Testis (tissue), 2 donors: ENCODE measurements at regions not wholly inside any gene's neighbourhood (a gene's known extent, or its start where the extent isn't known, plus 50 kb on each side); places are given as distances from the start of the nearest gene placed in this dataset.

Experiments
- DNase-seq: peaks from one replicate; pipeline ENCODE4 v3.0.0-alpha.2; 2019
- H3K27ac ChIP-seq, 2 donors: fragments of 200-600 bp; sonication (generic); one replicate each; pipeline ENCODE4 v1.5.1; 2019
- H3K27me3 ChIP-seq: fragments of 200-600 bp; sonication (generic); one replicate; pipeline ENCODE4 v1.5.1; 2019
- H3K36me3 ChIP-seq: fragments of 200-600 bp; sonication (generic); one replicate; pipeline ENCODE4 v1.5.1; 2017; ENCODE audit warnings: low read depth; ENCODE audit errors: missing control alignments
- H3K4me1 ChIP-seq: fragments of 200-600 bp; sonication (generic); one replicate; pipeline ENCODE4 v1.5.1; 2019
- H3K4me3 ChIP-seq, 2 donors: fragments of 200-600 bp; sonication (generic); one replicate each; pipeline ENCODE4 v1.5.1; 2017 to 2019
- H3K9me3 ChIP-seq: fragments of 200-600 bp; sonication (generic); one replicate; pipeline ENCODE4 v1.5.1; 2017
- CTCF ChIP-seq, 3 experiments: fragments of 450-650 bp in 2 of 3; fragments of 200-600 bp in 1 of 3; sonication (generic) in 1 of 3; IDR thresholded peaks; one replicate each; pipeline ENCODE4 v1.5.1; 2016 to 2019; ENCODE audit warnings: antibody characterized with exemption in 3 of 3, mild to moderate bottlenecking in 2 of 3, moderate library complexity in 1 of 3
- POLR2A ChIP-seq: fragments of 450-650 bp; IDR thresholded peaks from one replicate; pipeline ENCODE4 v1.6.1; 2017; ENCODE audit warnings: antibody characterized with exemption, mild to moderate bottlenecking, moderate library complexity
- WGBS, 2 donors: methylation state at CpG; one replicate each; pipeline ENCODE4 v1.1.5; 2018; 5-methylcytosine and 5-hydroxymethylcytosine counted together
- intact Hi-C: fragments of 100-400 bp; cut with DNase I; formaldehyde crosslinking; loops from one replicate; pipeline ENCODE4 v1.15.1; 2023; ENCODE audit warnings: low total_unique reads

- Histone ChIP-seq H3K27me3 (no peaks in the 10 kb centered on the region), H3K27ac (no peak overlapping the region), H3K9me3 (no peaks in the 10 kb centered on the region), H3K36me3 (no peaks in the 10 kb centered on the region), H3K4me1 (peaks cover 15% of the 10 kb centered on the region), H3K4me3 (no peak overlapping the region)
- no peak for DNase-seq
- TF ChIP-seq CTCF (IDR thresholded peaks at IDR 0.05) (no peak), POLR2A (no peak)
- WGBS, 2 donors, result 82 to 91% methylated on average over 6 to 10 of the region's 10 CpGs
- intact Hi-C loops, result no loop called here
These were observed 66.8 kb upstream of the CHST15 start for GRCh38 chr10:124160176-124160575.

- Histone ChIP-seq H3K4me1 (peaks cover 15% of the 10 kb centered on the region), H3K9me3 (no peaks in the 10 kb centered on the region), H3K27me3 (no peaks in the 10 kb centered on the region), H3K4me3 (no peak overlapping the region), H3K36me3 (no peaks in the 10 kb centered on the region), H3K27ac (no peak overlapping the region)
- DNase-seq, result no peak
- intact Hi-C loops, result no loop called here
- TF ChIP-seq POLR2A (no peak), CTCF (IDR thresholded peaks at IDR 0.05) (no peak)
- WGBS, 2 donors, result 74 to 84% methylated on average over 5 of the region's 5 CpGs
These were observed 65.8 kb upstream of the CHST15 start for GRCh38 chr10:124159153-124159552.

GRCh38 chr10:124158592-124158991 is 65.2 kb upstream of the CHST15 start:
- Histone ChIP-seq H3K27me3 (no peaks in the 10 kb centered on the region), H3K9me3 (no peaks in the 10 kb centered on the region), H3K27ac (no peak overlapping the region), H3K4me1 (peaks cover 15% of the 10 kb centered on the region), H3K36me3 (no peaks in the 10 kb centered on the region), H3K4me3 (no peak overlapping the region)
- intact Hi-C loops, result no loop called here
- TF ChIP-seq POLR2A (no peak), CTCF (IDR thresholded peaks at IDR 0.05) (no peak)
- no peak for DNase-seq
- 79 to 94% methylated on average over 8 of the region's 8 CpGs for WGBS, 2 donors

- Histone ChIP-seq H3K9me3 (no peaks in the 10 kb centered on the region), H3K4me3 (no peak overlapping the region), H3K27ac (no peak overlapping the region), H3K36me3 (no peaks in the 10 kb centered on the region), H3K27me3 (no peaks in the 10 kb centered on the region), H3K4me1 (peaks cover 15% of the 10 kb centered on the region)
- DNase-seq, result no peak
- intact Hi-C loops, result no loop called here
- 33 to 43% methylated on average over 4 of the region's 4 CpGs for WGBS, 2 donors
- TF ChIP-seq CTCF (IDR thresholded peaks at IDR 0.05), result no peak
These were observed 63.9 kb upstream of the CHST15 start for GRCh38 chr10:124157271-124157681.

GRCh38 chr10:124156524-124157260 is 63.3 kb upstream of the CHST15 start:
- 50 to 62% methylated on average over 13 to 15 of the region's 17 CpGs for WGBS, 2 donors
- TF ChIP-seq CTCF (IDR thresholded peaks at IDR 0.05) (no peak), POLR2A (no peak)
- intact Hi-C loops, result no loop called here
- peaks cover 15% of the 10 kb centered on the region for H3K4me1 ChIP-seq
- H3K27ac ChIP-seq, result no peak overlapping the region
- H3K9me3 ChIP-seq, result no peaks in the 10 kb centered on the region
- H3K4me3 ChIP-seq, result no peak overlapping the region
- DNase-seq, result no peak
- no peaks in the 10 kb centered on the region for H3K36me3 ChIP-seq
- H3K27me3 ChIP-seq, result no peaks in the 10 kb centered on the region
